Glomerular visceral epithelial cell (primary cell): ENCODE measurements at regions not wholly inside any gene's neighbourhood (a gene's known extent, or its start where the extent isn't known, plus 50 kb on each side); places are given as distances from the start of the nearest gene placed in this dataset.
"Not testable (repeated sequence)": the region's sequence is repeated elsewhere in the genome, so short reads cannot be mapped to it uniquely, and the experiment has no call there.

ENCODE experiments used
- DNase-seq: peaks from one replicate; pipeline ENCODE4 v3.0.0-alpha.2; 2016; ENCODE audit errors: extremely low spot score

- not testable (repeated sequence) for DNase-seq
Measured at GRCh38 chr17:36695710-36696109, 94.3 kb downstream of the MRM1 start.

GRCh38 chr17:36696805-36697204 is 95.4 kb downstream of the MRM1 start:
- no peak for DNase-seq

- DNase-seq, result no peak
Measured at GRCh38 chr17:36697903-36698530, 96.6 kb downstream of the MRM1 start.

- DNase-seq, result no peak
Measured at GRCh38 chr17:36701429-36702099, 100.2 kb downstream of the MRM1 start.

GRCh38 chr17:36702636-36703035 is 101.3 kb downstream of the MRM1 start:
- no peak for DNase-seq

- DNase-seq, result peak; percentile 29
Measured at GRCh38 chr17:36703860-36704266, 102.5 kb downstream of the MRM1 start.

GRCh38 chr17:36705283-36705795 is 104.0 kb downstream of the MRM1 start:
- no peak for DNase-seq

- DNase-seq, result peak; percentile 62
Measured at GRCh38 chr17:36705874-36706731, 104.7 kb downstream of the MRM1 start.

GRCh38 chr17:36707904-36708303 is 106.5 kb downstream of the MRM1 start:
- no peak for DNase-seq

- DNase-seq, result no peak
Measured at GRCh38 chr17:36714789-36715188, 113.4 kb downstream of the MRM1 start.

GRCh38 chr17:36715951-36716350 is 114.6 kb downstream of the MRM1 start:
- no peak for DNase-seq

GRCh38 chr17:36717088-36717487 is 115.7 kb downstream of the MRM1 start:
- peak; percentile 88 for DNase-seq

GRCh38 chr17:36720131-36720530 is 118.7 kb downstream of the MRM1 start:
- DNase-seq, result no peak

GRCh38 chr17:36721560-36722120 is 120.3 kb downstream of the MRM1 start:
- no peak for DNase-seq

- peak; percentile 30 for DNase-seq
Measured at GRCh38 chr17:36722121-36722902, 120.9 kb downstream of the MRM1 start.

GRCh38 chr17:36722903-36723263 is 121.5 kb downstream of the MRM1 start:
- DNase-seq, result no peak

GRCh38 chr17:36723459-36724025 is 122.2 kb downstream of the MRM1 start:
- no peak for DNase-seq

GRCh38 chr17:36726199-36726598 is 124.8 kb downstream of the MRM1 start:
- no peak for DNase-seq

- no peak for DNase-seq
Measured at GRCh38 chr17:36727052-36727451, 125.7 kb downstream of the MRM1 start.

- no peak for DNase-seq
Measured at GRCh38 chr17:36727577-36727976, 126.2 kb downstream of the MRM1 start.
